Parathyroid adenoma (tissue), 2 donors: ENCODE measurements at regions not wholly inside any gene's neighbourhood (a gene's known extent, or its start where the extent isn't known, plus 50 kb on each side); places are given as distances from the start of the nearest gene placed in this dataset.

ENCODE experiments used
- H2AFZ ChIP-seq: fragments of 300-600 bp; sonication (generic); one replicate; pipeline ENCODE4 v1.7.0; 2017; ENCODE audit warnings: antibody characterized with exemption, mild to moderate bottlenecking
- H3K27ac ChIP-seq: fragments of 300-600 bp; sonication (generic); one replicate; pipeline ENCODE4 v1.7.0; 2017
- H3K27me3 ChIP-seq: fragments of 300-600 bp; sonication (generic); one replicate; pipeline ENCODE4 v1.7.0; 2017; ENCODE audit warnings: low read length; ENCODE audit not compliant: control insufficient read depth, insufficient read depth
- H3K36me3 ChIP-seq: fragments of 300-600 bp; sonication (generic); one replicate; pipeline ENCODE4 v1.7.0; 2017; ENCODE audit warnings: low read length; ENCODE audit not compliant: control insufficient read depth, insufficient read depth
- H3K4me1 ChIP-seq: fragments of 300-600 bp; sonication (generic); one replicate; pipeline ENCODE4 v1.7.0; 2017; ENCODE audit warnings: control low read depth
- H3K4me2 ChIP-seq: fragments of 300-600 bp; sonication (generic); one replicate; pipeline ENCODE4 v1.7.0; 2017; ENCODE audit warnings: low read length
- H3K4me3 ChIP-seq: fragments of 300-600 bp; sonication (generic); one replicate; pipeline ENCODE4 v1.7.0; 2017; ENCODE audit warnings: low read depth, low read length
- H3K79me2 ChIP-seq: fragments of 300-600 bp; sonication (generic); one replicate; pipeline ENCODE4 v1.7.0; 2017; ENCODE audit warnings: control low read depth
- H3K9ac ChIP-seq: fragments of 300-600 bp; sonication (generic); one replicate; pipeline ENCODE4 v1.7.0; 2017; ENCODE audit warnings: mild to moderate bottlenecking
- H3K9me3 ChIP-seq: fragments of 300-600 bp; sonication (generic); one replicate; pipeline ENCODE4 v1.7.0; 2017; ENCODE audit warnings: low read length; ENCODE audit not compliant: control insufficient read depth
- CTCF ChIP-seq: fragments of 300-600 bp; sonication (generic); IDR thresholded peaks from one replicate; pipeline ENCODE4 v1.7.0; 2017; ENCODE audit warnings: antibody characterized with exemption, mild to moderate bottlenecking
- donor health status: primary hyperparathyroidism.

DNA sequence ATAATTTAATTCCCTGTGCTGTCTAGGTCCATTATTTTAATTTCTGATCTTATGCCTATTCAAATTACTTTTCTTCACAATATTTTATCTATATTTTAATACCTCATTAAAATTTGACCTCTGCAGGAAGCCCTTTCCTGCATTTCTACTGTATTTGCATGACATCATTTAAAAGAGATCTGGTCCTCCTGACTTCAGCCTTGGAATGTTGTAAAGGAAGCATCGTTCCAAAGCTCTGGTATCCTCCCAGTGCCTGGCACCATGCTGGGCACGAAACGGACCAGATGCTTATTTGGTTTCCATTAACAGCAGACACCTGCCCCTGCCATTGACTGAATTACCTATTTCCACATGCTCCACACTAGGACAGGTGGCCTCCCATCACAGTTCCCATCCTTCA, 247.5 kb downstream of the KLF6 start:
- H2AFZ ChIP-seq = no peak overlapping the region
- H3K36me3 ChIP-seq = no peaks in the 10 kb centered on the region
- no peak overlapping the region for H3K4me3 ChIP-seq
- H3K4me1 ChIP-seq = no peaks in the 10 kb centered on the region
- no peak overlapping the region for H3K27ac ChIP-seq
- H3K9ac ChIP-seq = no peak overlapping the region
- TF ChIP-seq CTCF = no peak
- H3K9me3 ChIP-seq = no peaks in the 10 kb centered on the region
- H3K4me2 ChIP-seq = no peak overlapping the region
- H3K79me2 ChIP-seq = no peaks in the 10 kb centered on the region
- no peaks in the 10 kb centered on the region for H3K27me3 ChIP-seq

- TF ChIP-seq CTCF = no peak
Observed at GRCh38 chr10:3535001-3535400, 250.0 kb downstream of the KLF6 start.

DNA sequence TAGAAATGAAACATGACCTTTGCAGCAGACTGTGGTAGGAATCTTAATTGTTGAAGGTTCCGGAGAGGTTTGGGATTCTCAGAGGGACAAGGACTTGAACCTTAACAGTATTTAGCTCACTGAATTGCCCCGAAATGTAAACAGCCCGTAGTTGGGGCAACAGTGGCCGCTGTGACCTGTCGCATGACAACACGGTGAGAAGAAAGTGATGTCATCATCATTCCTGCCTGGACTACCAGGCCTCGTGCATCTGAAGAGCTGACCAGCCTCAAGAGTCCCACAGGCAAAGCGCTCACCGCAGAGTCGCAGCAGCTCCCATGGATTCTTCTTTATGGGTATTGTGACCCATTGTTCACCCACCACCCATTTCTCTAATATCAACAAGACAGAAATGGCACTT, 250.6 kb downstream of the KLF6 start:
- Histone ChIP-seq H3K36me3 (no peaks in the 10 kb centered on the region), H3K79me2 (no peaks in the 10 kb centered on the region), H3K9me3 (no peaks in the 10 kb centered on the region), H3K4me2 (no peak overlapping the region), H2AFZ (no peak overlapping the region), H3K4me3 (no peak overlapping the region), H3K27ac (no peak overlapping the region), H3K9ac (no peak overlapping the region), H3K4me1 (no peaks in the 10 kb centered on the region), H3K27me3 (no peaks in the 10 kb centered on the region)
- TF ChIP-seq CTCF = no peak

More at GRCh38 chr10:3535001-3535400, 250.0 kb downstream of the KLF6 start:
- Histone ChIP-seq H3K9me3 (no peaks in the 10 kb centered on the region), H3K79me2 (no peaks in the 10 kb centered on the region), H3K27me3 (no peaks in the 10 kb centered on the region), H3K36me3 (no peaks in the 10 kb centered on the region), H2AFZ (no peak overlapping the region), H3K4me2 (no peak overlapping the region), H3K4me3 (no peak overlapping the region), H3K9ac (no peak overlapping the region), H3K27ac (no peak overlapping the region), H3K4me1 (no peaks in the 10 kb centered on the region)

- H2AFZ ChIP-seq = no peak overlapping the region
- H3K36me3 ChIP-seq = no peaks in the 10 kb centered on the region
- H3K4me2 ChIP-seq = no peak overlapping the region
- TF ChIP-seq CTCF = no peak
- H3K79me2 ChIP-seq = no peaks in the 10 kb centered on the region
- H3K27me3 ChIP-seq = no peaks in the 10 kb centered on the region
- H3K27ac ChIP-seq = no peak overlapping the region
- no peak overlapping the region for H3K9ac ChIP-seq
- no peaks in the 10 kb centered on the region for H3K4me1 ChIP-seq
- H3K4me3 ChIP-seq = no peak overlapping the region
- H3K9me3 ChIP-seq = no peaks in the 10 kb centered on the region
Observed at GRCh38 chr10:3533296-3533695, 251.7 kb downstream of the KLF6 start.

DNA sequence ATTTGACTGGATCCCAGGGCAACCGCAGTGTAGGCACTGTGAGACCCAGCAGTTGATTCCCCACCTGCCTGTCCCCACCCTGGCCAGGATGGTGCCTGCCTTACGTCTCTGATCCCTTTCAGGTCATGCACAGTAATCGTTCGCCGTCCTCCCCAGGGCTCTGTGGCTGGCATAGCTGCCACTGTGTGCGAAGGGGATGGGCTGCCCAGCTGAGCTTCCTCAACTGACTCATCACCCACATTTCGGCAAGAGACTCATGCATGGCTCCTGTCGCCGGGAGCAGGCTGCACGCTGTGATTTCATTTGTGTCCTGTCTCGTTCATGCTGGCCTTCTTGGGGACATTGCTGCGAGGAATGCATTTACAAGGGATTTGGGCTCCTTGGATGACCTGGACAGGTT, 252.4 kb downstream of the KLF6 start:
- Histone ChIP-seq H3K9ac (no peak overlapping the region), H3K9me3 (no peaks in the 10 kb centered on the region), H3K79me2 (no peaks in the 10 kb centered on the region), H2AFZ (no peak overlapping the region), H3K4me1 (no peaks in the 10 kb centered on the region), H3K36me3 (no peaks in the 10 kb centered on the region), H3K27me3 (no peaks in the 10 kb centered on the region), H3K27ac (no peak overlapping the region), H3K4me3 (no peak overlapping the region), H3K4me2 (no peak overlapping the region)
- no peak for TF ChIP-seq CTCF
